Activated CD4-positive, CD25-positive, alpha-beta regulatory T cell (primary cell): ENCODE measurements at regions not wholly inside any gene's neighbourhood (a gene's known extent, or its start where the extent isn't known, plus 50 kb on each side); places are given as distances from the start of the nearest gene placed in this dataset.
"Not testable (repeated sequence)": the region's sequence is repeated elsewhere in the genome, so short reads cannot be mapped to it uniquely, and the experiment has no call there.

Source experiments
- DNase-seq, 4 experiments: peaks; one replicate each; lab custom pipeline; 2025; lab: John Stamatoyannopoulos, UW

DNA sequence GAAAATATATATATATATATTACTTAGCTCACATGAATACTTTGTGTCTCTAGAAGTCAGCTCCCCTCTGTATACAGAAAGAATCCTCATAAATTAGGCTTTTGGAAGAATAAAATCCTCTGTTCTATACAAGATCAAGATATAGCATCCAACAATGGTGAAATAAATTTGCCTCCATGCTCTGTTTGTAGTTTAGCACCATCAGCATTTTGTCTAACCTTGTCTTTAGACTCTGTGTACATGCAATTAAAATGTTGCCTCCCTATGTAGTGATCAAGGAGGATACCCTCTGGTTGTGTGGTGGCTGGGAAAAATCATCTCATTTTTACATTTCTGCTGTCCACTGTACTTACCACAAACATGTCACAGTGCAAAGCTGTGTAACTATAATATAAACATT lies 189.7 kb downstream of the C7orf25 start:
- DNase-seq: no peak

- DNase-seq: no peak
These were observed 190.7 kb downstream of the C7orf25 start for GRCh38 chr7:42720991-42721796.

GRCh38 chr7:42720012-42720411 lies 191.9 kb downstream of the C7orf25 start:
- no peak for DNase-seq

DNA sequence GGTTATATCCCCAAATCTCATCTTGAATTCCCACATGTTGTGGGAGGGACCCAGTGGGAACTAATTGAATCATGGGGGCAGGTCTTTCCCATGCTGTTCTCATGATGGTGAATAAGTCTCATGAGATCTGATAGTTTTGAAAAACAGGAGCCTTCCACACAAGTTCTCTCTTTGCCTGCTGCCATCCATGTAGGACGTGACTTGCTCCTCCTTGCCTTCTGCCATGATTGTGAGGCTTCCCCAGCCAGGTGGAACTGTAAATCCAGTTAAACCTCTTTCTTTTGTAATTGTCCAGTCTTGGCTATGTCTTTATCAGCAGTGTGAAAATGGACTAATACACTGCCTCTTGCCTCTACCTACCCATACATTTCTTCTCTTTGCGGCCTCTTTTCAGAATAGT lies 193.4 kb downstream of the C7orf25 start:
- not testable (repeated sequence) for DNase-seq

DNA sequence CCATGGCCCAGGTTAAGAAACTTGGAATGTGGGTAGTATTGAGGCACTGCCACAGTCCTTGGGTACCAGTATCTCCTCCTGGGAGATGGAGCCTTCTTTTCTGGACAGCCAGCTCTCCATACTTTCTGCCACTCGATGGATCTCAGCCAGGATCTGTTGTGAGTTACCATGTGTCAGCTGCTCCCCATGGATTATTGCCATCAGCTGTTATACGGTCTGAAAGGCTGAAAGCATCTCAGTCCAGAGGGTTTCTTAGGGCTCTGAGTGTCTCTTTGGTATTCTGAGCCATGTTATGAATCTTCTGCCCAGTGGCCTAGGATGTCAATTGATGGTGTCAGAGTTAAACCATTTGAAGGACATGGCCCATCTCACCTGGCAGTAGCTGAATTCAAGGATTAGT lies 197.5 kb downstream of the C7orf25 start:
- DNase-seq: no peak

GRCh38 chr7:42709284-42709683 lies 202.6 kb downstream of the C7orf25 start:
- no peak for DNase-seq

DNA sequence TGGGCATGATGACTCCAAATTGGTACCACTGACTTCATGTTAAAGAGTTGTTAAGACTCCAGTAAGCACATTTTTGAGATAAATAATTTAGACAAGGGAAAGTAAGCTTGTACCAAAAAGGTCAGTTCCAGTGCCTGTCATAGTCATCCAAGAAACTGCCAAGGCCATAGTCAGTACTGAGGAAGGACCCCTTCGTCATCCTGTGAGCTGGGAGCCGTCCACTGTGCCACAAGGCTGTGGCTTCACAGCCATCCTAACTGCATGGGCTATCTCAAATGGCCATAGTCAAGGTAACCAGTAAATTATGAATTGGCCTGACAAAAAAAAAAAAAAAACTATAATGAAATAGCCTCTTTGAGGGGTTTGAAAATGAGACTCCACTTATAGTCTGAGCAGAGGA lies 207.2 kb downstream of the C7orf25 start:
- no peak for DNase-seq

- DNase-seq: no peak
These were observed 209.2 kb downstream of the C7orf25 start for GRCh38 chr7:42702647-42703046.

- DNase-seq: no peak
These were observed 211.2 kb downstream of the C7orf25 start for GRCh38 chr7:42700406-42701327.

GRCh38 chr7:42699380-42700178 lies 212.3 kb downstream of the C7orf25 start:
- no peak for DNase-seq

DNA sequence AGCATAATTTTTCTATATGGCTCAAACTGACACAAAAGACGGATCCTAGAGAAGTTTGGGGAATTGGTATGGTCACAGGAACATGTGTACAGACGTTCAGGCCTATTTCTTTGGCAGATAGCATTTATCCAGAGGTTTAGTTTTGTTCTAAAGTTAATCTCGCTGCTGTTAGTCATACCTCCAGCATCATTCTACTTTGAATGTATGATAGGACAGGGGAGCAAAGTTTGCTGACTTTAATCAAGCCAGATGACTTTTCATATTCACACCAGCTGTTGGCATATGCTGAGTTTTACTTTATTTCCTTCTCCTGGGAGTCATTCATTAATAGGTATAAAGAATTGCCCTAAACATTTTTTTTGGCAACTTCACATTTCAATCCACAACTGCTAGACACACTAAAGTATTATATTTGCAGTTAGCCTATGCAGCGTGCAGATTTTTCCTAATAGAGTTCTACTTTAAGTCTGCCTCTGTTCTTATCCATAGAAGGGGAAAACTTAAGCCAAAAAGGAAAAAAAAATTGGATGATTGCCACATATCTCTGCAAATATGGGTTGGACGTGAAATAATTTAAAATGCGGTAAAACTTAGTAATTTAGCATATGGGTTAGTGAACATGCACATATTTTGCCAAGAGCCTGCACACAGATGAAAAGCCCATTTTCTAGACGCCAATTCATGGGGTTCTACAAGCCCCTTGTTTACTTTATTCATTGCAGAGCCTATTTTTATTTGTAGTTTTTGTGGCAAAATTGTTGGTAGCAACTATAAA lies 213.1 kb downstream of the C7orf25 start:
- DNase-seq: no peak

GRCh38 chr7:42694894-42695507 lies 216.9 kb downstream of the C7orf25 start:
- DNase-seq: no peak

- no peak for DNase-seq
These were observed 218.1 kb downstream of the C7orf25 start for GRCh38 chr7:42693722-42694121.

- no peak for DNase-seq
These were observed 219.2 kb downstream of the C7orf25 start for GRCh38 chr7:42692621-42693020.

GRCh38 chr7:42690794-42691639 lies 220.9 kb downstream of the C7orf25 start:
- no peak for DNase-seq

GRCh38 chr7:42689626-42690025 lies 222.2 kb downstream of the C7orf25 start:
- no peak for DNase-seq

DNA sequence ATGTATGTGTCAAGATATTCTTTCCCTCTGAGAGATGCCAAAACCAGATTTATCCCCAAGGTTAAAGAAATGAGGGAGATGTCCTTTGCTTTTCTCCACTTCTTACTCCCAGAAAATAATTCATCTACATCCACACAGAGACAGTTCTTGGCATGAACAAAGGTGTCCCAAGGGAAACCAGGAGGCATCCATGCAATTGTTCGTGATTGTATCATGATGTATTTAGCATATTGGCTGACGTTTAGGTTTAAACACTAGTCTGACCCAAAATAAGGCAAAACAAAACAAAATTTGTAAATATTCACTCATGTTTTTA lies 223.9 kb downstream of the C7orf25 start:
- no peak for DNase-seq

GRCh38 chr7:42687211-42688055 lies 224.4 kb downstream of the C7orf25 start:
- no peak for DNase-seq

- no peak for DNase-seq
These were observed 225.2 kb downstream of the C7orf25 start for GRCh38 chr7:42686594-42687156.
